ENCODE measurements at regions not wholly inside any gene's neighbourhood (a gene's known extent, or its start where the extent isn't known, plus 50 kb on each side); places are given as distances from the start of the nearest gene placed in this dataset.

- TF ChIP-seq CTCF (IDR thresholded peaks at IDR 0.05; ENCODE audit: low read depth, low read length) (no peak), EZH2phosphoT487 (IDR thresholded peaks at IDR 0.05; ENCODE audit: low read depth) (no peak)
Measured at GRCh38 chr9:28762167-28762566, 1188.9 kb upstream of the C9orf72 start.
